HFF-Myc (cell line): ENCODE measurements at regions not wholly inside any gene's neighbourhood (a gene's known extent, or its start where the extent isn't known, plus 50 kb on each side); places are given as distances from the start of the nearest gene placed in this dataset.

Experiments
- DNase-seq: peaks from one replicate; pipeline ENCODE4 v3.0.0-alpha.2; 2011; ENCODE audit warnings: low read depth; ENCODE audit errors: extremely low read depth
- H3K4me3 ChIP-seq: replicated peaks from 2 replicates; pipeline ENCODE4 v1.5.1; 2011; ENCODE audit warnings: low read depth, mild to moderate bottlenecking, control low read depth, low read length
- CTCF ChIP-seq: IDR thresholded peaks from 2 replicates; pipeline ENCODE4 v1.5.1; 2012; ENCODE audit warnings: mild to moderate bottlenecking, low read depth, low read length, control low read depth; ENCODE audit errors: missing control alignments

DNA sequence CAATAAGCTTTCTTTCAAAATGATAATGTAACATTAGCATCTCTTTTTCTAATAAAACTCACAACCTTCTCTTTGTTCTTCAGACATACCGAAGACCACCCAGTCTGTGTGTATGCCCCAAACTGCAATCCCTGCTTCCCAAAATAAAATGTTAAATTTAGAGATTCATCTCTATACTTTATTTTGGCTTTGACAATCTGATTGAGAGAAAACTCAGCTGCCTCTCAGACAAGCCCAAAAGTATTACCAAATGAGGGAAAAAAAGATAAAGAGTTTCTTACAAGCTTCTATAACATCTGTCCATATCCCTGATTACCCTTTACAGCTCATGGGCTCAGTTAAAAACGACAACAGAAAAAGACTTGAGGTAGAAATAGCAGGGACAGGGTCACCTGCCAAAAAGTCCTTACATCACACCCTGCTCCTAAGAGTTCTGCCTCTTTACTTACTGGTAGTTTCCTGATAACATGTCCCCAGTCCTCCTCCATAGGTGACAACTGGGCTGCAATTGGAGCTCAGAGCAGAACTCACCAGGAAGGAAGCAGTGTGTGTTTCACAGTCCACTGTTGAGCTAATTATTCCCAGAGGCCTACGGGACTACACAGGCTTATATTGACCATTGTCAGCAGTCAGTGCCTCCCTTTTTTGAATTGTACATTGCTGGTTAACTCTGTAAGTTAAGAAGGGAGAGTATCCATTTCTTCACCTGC, 70.9 kb upstream of the FAM9C start:
- no peak for DNase-seq
- TF ChIP-seq CTCF, result no peak

GRCh38 chrX:13112499-13112898, 68.1 kb upstream of the FAM9C start:
- no peak for DNase-seq
- TF ChIP-seq CTCF, result no peak
- no peak overlapping the region for H3K4me3 ChIP-seq

More for the DNA sequence above, 70.9 kb upstream of the FAM9C start:
- no peak overlapping the region for H3K4me3 ChIP-seq

GRCh38 chrX:13110433-13111324, 66.3 kb upstream of the FAM9C start:
- peak; percentile 47 for DNase-seq
- no peak overlapping the region for H3K4me3 ChIP-seq
- no peak for TF ChIP-seq CTCF

- TF ChIP-seq CTCF, result no peak
- DNase-seq, result no peak
- no peak overlapping the region for H3K4me3 ChIP-seq
Measured at GRCh38 chrX:13109817-13110216, 65.4 kb upstream of the FAM9C start.

GRCh38 chrX:13103914-13104274, 59.5 kb upstream of the FAM9C start:
- H3K4me3 ChIP-seq, result no peak overlapping the region
- DNase-seq, result no peak
- no peak for TF ChIP-seq CTCF

DNA sequence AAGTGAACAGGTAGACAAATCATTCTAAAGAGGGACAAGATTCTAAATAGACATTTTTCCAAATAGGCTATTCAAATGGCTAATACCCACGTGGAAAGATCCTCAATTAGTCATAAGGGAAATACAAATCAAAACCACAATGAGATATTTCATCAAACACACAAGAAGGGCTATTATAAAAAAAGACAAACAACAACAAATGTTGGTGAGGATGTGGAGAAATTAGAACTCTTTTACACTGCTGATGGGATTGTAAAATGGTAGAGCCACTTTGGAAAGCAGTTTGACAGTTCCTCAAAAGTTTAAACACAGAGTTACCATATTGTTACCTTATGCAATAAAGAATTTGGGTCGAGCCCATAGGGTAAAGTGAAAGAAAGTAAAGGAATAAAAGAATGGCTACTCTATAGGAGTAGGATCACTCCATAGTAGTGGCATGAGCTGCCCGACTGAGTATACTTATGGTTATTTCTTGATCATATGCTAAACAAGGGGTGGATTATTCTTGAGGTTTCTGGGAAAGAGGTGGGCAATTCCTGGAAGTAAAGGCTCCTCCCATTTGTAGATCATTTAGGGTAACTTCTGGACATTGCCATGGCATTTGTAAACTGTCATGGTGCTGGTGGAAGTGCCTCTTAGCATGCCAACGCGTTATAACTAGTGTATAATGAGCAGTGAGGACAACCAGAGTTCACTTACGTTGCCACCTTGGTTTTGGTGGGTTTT, 58.9 kb upstream of the FAM9C start:
- no peak for DNase-seq
- TF ChIP-seq CTCF, result no peak
- H3K4me3 ChIP-seq, result no peak overlapping the region
